LNCaP clone FGC (cell line): ENCODE measurements at regions not wholly inside any gene's neighbourhood (a gene's known extent, or its start where the extent isn't known, plus 50 kb on each side); places are given as distances from the start of the nearest gene placed in this dataset.

Experiments used
- DNase-seq: peaks from one replicate; pipeline ENCODE4 v3.0.0-alpha.2; 2011; ENCODE audit warnings: low read depth
- H3K4me3 ChIP-seq: 2 replicates; pipeline ENCODE4 v1.5.1; 2011; ENCODE audit warnings: mild to moderate bottlenecking, low read depth, low read length, control low read depth
- TF ChIP-seq, protein P1 (sequence below): IDR thresholded peaks from 2 replicates; pipeline ENCODE4 v1.5.1; 2012; ENCODE audit warnings: mild to moderate bottlenecking; ENCODE audit not compliant: control insufficient read depth, insufficient read depth; ENCODE audit errors: extremely low read depth

GRCh38 chr7:136412952-136413351, 435.8 kb upstream of the MTPN start:
- TF ChIP-seq, protein P1, sequence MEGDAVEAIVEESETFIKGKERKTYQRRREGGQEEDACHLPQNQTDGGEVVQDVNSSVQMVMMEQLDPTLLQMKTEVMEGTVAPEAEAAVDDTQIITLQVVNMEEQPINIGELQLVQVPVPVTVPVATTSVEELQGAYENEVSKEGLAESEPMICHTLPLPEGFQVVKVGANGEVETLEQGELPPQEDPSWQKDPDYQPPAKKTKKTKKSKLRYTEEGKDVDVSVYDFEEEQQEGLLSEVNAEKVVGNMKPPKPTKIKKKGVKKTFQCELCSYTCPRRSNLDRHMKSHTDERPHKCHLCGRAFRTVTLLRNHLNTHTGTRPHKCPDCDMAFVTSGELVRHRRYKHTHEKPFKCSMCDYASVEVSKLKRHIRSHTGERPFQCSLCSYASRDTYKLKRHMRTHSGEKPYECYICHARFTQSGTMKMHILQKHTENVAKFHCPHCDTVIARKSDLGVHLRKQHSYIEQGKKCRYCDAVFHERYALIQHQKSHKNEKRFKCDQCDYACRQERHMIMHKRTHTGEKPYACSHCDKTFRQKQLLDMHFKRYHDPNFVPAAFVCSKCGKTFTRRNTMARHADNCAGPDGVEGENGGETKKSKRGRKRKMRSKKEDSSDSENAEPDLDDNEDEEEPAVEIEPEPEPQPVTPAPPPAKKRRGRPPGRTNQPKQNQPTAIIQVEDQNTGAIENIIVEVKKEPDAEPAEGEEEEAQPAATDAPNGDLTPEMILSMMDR, result no peak
- no peak for DNase-seq
- H3K4me3 ChIP-seq, result no peak overlapping the region

GRCh38 chr7:136405931-136406777, 429.0 kb upstream of the MTPN start:
- DNase-seq, result peak; percentile 33
- no peak overlapping the region for H3K4me3 ChIP-seq
- TF ChIP-seq, protein P1, result peak; percentile 59

GRCh38 chr7:136403591-136403990, 426.4 kb upstream of the MTPN start:
- TF ChIP-seq, protein P1, result no peak
- H3K4me3 ChIP-seq, result no peak overlapping the region
- no peak for DNase-seq

GRCh38 chr7:136400877-136401276, 423.7 kb upstream of the MTPN start:
- TF ChIP-seq, protein P1, result no peak
- DNase-seq, result no peak
- H3K4me3 ChIP-seq, result no peak overlapping the region

DNA sequence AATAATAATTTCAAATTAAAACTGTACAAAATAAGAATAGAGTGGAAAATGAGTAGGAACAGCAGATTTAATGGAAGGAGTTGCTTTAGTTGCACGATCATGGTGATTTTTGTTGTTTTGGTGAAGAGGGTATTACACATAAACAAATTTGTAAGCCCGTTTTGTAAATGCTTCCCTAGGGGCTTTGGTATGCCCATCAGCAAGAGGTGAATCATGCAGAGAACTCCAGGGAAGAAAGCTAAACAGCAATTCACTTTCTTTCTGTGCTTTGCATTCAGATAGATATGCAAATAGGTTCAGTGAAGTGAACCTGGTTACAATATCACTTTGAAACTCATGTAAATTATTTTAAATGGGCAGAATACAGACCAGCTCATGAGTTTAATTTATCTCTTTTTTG, 422.2 kb upstream of the MTPN start:
- DNase-seq, result no peak
- TF ChIP-seq, protein P1, result no peak
- no peak overlapping the region for H3K4me3 ChIP-seq

- DNase-seq, result no peak
- H3K4me3 ChIP-seq, result no peak overlapping the region
- TF ChIP-seq, protein P1, result no peak
These were observed 415.7 kb upstream of the MTPN start for GRCh38 chr7:136392856-136393255.

DNA sequence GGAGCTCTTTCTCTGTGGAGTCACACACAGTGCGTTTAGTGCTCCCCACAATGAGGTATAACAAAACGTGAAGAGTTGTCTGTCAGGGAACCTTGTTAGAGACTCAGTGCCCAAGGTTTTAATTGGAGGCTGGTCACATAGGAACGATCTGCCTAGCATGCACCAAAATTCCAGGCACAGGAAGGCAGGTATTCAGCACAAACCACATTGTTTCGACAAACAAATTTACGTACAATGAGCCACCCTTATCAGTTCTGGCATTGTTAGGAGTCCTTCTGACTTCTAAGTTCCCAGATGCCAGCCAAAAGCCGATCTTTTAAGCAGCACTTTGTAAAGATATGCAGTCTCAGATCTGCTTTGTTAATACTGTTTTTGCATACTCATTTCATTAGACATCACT, 414.2 kb upstream of the MTPN start:
- DNase-seq, result no peak
- TF ChIP-seq, protein P1, result no peak
- no peak overlapping the region for H3K4me3 ChIP-seq
